Body of pancreas (tissue), 4 donors: ENCODE measurements at regions not wholly inside any gene's neighbourhood (a gene's known extent, or its start where the extent isn't known, plus 50 kb on each side); places are given as distances from the start of the nearest gene placed in this dataset.

Experiments used
- ATAC-seq: fragments of 150-250 bp; one replicate; pipeline ENCODE4 v1.9.1; 2016
- DNase-seq, 4 donors: peaks; one replicate each; pipeline ENCODE4 v3.0.0-alpha.2; 2019
- H3K27ac ChIP-seq, 4 donors: fragments of 200-600 bp; sonication (generic); 1 replicate in 3 of 4; 2 replicates in 1 of 4; pipeline versions ENCODE4 v1.5.1 to v1.6.1; 2016 to 2019; ENCODE audit warnings: mild to moderate bottlenecking in 1 of 4, mixed read lengths in 1 of 4, moderate library complexity in 1 of 4
- H3K27me3 ChIP-seq, 2 donors: fragments of 200-600 bp; sonication (generic); one replicate each; pipeline ENCODE4 v1.6.0; 2016; ENCODE audit warnings: mild to moderate bottlenecking in 1 of 2
- H3K36me3 ChIP-seq, 2 donors: fragments of 200-600 bp; sonication (generic); replicated peaks in 1 of 2; 2 replicates each; pipeline ENCODE4 v1.5.1; 2016; ENCODE audit warnings: low read depth in 2 of 2; ENCODE audit not compliant: insufficient read depth in 1 of 2
- H3K4me1 ChIP-seq: fragments of 200-600 bp; sonication (generic); one replicate; pipeline ENCODE4 v1.6.0; 2016
- H3K4me3 ChIP-seq, 2 donors: fragments of 200-600 bp; sonication (generic); 1 replicate in 1 of 2; 2 replicates in 1 of 2; pipeline ENCODE4 v1.5.1; 2016 to 2019
- H3K9me3 ChIP-seq, 3 donors: fragments of 200-600 bp; sonication (generic); 1 replicate in 2 of 3; 2 replicates in 1 of 3; pipeline ENCODE4 v1.5.1; 2016
- CTCF ChIP-seq, 7 experiments: fragments of 450-650 bp in 4 of 7; fragments of 200-600 bp in 3 of 7; sonication (generic) in 3 of 7; IDR thresholded peaks; one replicate each; pipeline ENCODE4 v1.5.1; 2016 to 2019; ENCODE audit warnings: antibody characterized with exemption in 7 of 7
- POLR2A ChIP-seq, 3 donors: fragments of 450-650 bp; IDR thresholded peaks; one replicate each; pipeline ENCODE4 v1.6.1; 2016; ENCODE audit warnings: antibody characterized with exemption in 3 of 3, mild to moderate bottlenecking in 2 of 3
- WGBS, 2 donors: methylation state at CpG; one replicate each; pipeline ENCODE4 v1.1.5; 2017; 5-methylcytosine and 5-hydroxymethylcytosine counted together
- intact Hi-C: fragments of 100-400 bp; cut with DNase I; formaldehyde crosslinking; loops from one replicate; pipeline ENCODE4 v1.15.1; 2023

- ATAC-seq, result no peak
- Histone ChIP-seq H3K36me3 (no peaks in the 10 kb centered on the region), H3K4me3 (no peak overlapping the region), H3K27ac (no peak overlapping the region), H3K27me3 (no peaks in the 10 kb centered on the region), H3K4me1 (no peaks in the 10 kb centered on the region), H3K9me3 (no peaks in the 10 kb centered on the region)
- DNase-seq, result no peak
- TF ChIP-seq POLR2A (IDR thresholded peaks at IDR 0.05), result no peak
- TF ChIP-seq CTCF (IDR thresholded peaks at IDR 0.05), result no peak
- WGBS, 2 donors, result 44% methylated on average over 3 of the region's 3 CpGs
- intact Hi-C loops, result no loop called here
Measured at GRCh38 chr18:4640349-4641012, 185.4 kb upstream of the DLGAP1 start.

GRCh38 chr18:4639628-4640310, 184.7 kb upstream of the DLGAP1 start:
- H3K4me3 ChIP-seq, result no peak overlapping the region
- no peak for TF ChIP-seq POLR2A (IDR thresholded peaks at IDR 0.05)
- no peak for TF ChIP-seq CTCF (IDR thresholded peaks at IDR 0.05)
- 45 to 48% methylated on average over 6 of the region's 6 CpGs for WGBS, 2 donors
- no peak overlapping the region for H3K27ac ChIP-seq
- intact Hi-C loops, result no loop called here
- H3K4me1 ChIP-seq, result no peaks in the 10 kb centered on the region
- no peaks in the 10 kb centered on the region for H3K27me3 ChIP-seq
- ATAC-seq (no peak), DNase-seq (no peak)
- no peaks in the 10 kb centered on the region for H3K36me3 ChIP-seq
- H3K9me3 ChIP-seq, result no peaks in the 10 kb centered on the region

GRCh38 chr18:4638680-4639079, 183.6 kb upstream of the DLGAP1 start:
- Histone ChIP-seq H3K36me3 (no peaks in the 10 kb centered on the region), H3K27ac (no peak overlapping the region), H3K9me3 (no peaks in the 10 kb centered on the region), H3K4me1 (no peaks in the 10 kb centered on the region), H3K4me3 (no peak overlapping the region), H3K27me3 (no peaks in the 10 kb centered on the region)
- no peak for DNase-seq
- intact Hi-C loops, result no loop called here
- TF ChIP-seq POLR2A (IDR thresholded peaks at IDR 0.05) (no peak), CTCF (IDR thresholded peaks at IDR 0.05) (no peak)
- 82 to 92% methylated on average over 6 of the region's 6 CpGs for WGBS, 2 donors
- no peak for ATAC-seq

- Histone ChIP-seq H3K4me1 (no peaks in the 10 kb centered on the region), H3K9me3 (no peaks in the 10 kb centered on the region)
Measured at GRCh38 chr18:4637876-4638275, 182.8 kb upstream of the DLGAP1 start.

More at GRCh38 chr18:4637876-4638275, 182.8 kb upstream of the DLGAP1 start:
- Histone ChIP-seq H3K27ac (no peak overlapping the region), H3K36me3 (no peaks in the 10 kb centered on the region), H3K27me3 (no peaks in the 10 kb centered on the region), H3K4me3 (no peak overlapping the region)
- TF ChIP-seq CTCF (IDR thresholded peaks at IDR 0.05) (no peak), POLR2A (IDR thresholded peaks at IDR 0.05) (no peak)
- no peak for DNase-seq
- 45 to 56% methylated on average over 4 of the region's 4 CpGs for WGBS, 2 donors
- ATAC-seq, result no peak
- intact Hi-C loops, result no loop called here
